MCF 10A (cell line): ENCODE measurements at regions not wholly inside any gene's neighbourhood (a gene's known extent, or its start where the extent isn't known, plus 50 kb on each side); places are given as distances from the start of the nearest gene placed in this dataset.

Source experiments
- BruUV-seq: library from RNA; stranded (reverse); fragments of 400-500 nt; replicated peaks from 2 replicates; lab custom pipeline; 2021; lab: Mats Ljungman, UMichigan
- CTCF ChIA-PET: fragments of 300-600 bp; sonication (Branson Sonifier 250); formaldehyde crosslinking; extraction: SDS; loops from one replicate; lab custom pipeline; 2021; ENCODE audit warnings: antibody characterized with exemption, inconsistent platforms; lab: Yijun Ruan, JAX
- POLR2A ChIA-PET: fragments of 300-600, 350-650 bp; sonication (Branson Sonifier 250); formaldehyde crosslinking; extraction: SDS; loops from one replicate; lab custom pipeline; 2020; ENCODE audit warnings: antibody characterized with exemption, inconsistent platforms; lab: Yijun Ruan, JAX
- DNase-seq: peaks from one replicate; pipeline ENCODE4 v3.0.0-alpha.2; 2018; ENCODE audit not compliant: unreplicated experiment
- H3K27ac Mint-ChIP-seq: one replicate; pipeline ENCODE4 v1.8.0; 2022; ENCODE audit warnings: mild to moderate bottlenecking, low read depth, mixed read lengths; ENCODE audit not compliant: unreplicated experiment
- H3K27me3 Mint-ChIP-seq: one replicate; pipeline ENCODE4 v1.8.0; 2022; ENCODE audit warnings: mixed read lengths; ENCODE audit not compliant: insufficient read depth, unreplicated experiment
- H3K36me3 Mint-ChIP-seq: one replicate; pipeline ENCODE4 v1.8.0; 2022; ENCODE audit warnings: mild to moderate bottlenecking, moderate library complexity, mixed read lengths; ENCODE audit not compliant: insufficient read depth, unreplicated experiment
- H3K4me1 Mint-ChIP-seq: one replicate; pipeline ENCODE4 v1.8.0; 2022; ENCODE audit warnings: mixed read lengths; ENCODE audit not compliant: insufficient read depth, unreplicated experiment
- H3K4me3 Mint-ChIP-seq: one replicate; pipeline ENCODE4 v1.8.0; 2022; ENCODE audit warnings: mild to moderate bottlenecking, moderate library complexity, mixed read lengths; ENCODE audit not compliant: unreplicated experiment
- H3K9me3 Mint-ChIP-seq: one replicate; pipeline ENCODE4 v1.8.0; 2022; ENCODE audit warnings: mixed read lengths; ENCODE audit not compliant: unreplicated experiment
- CTCF ChIP-seq: fragments of 200-600 bp; IDR thresholded peaks from one replicate; pipeline ENCODE4 v1.8.0; 2022; ENCODE audit warnings: antibody characterized with exemption, mild to moderate bottlenecking; ENCODE audit not compliant: unreplicated experiment
- intact Hi-C: fragments of 100-400 bp; cut with micrococcal nuclease; formaldehyde crosslinking; loops from 2 replicates; pipeline ENCODE4 v1.14.1; 2022

- H3K27ac Mint-ChIP-seq, result no peak overlapping the region
- DNase-seq, result no peak
- no peaks in the 10 kb centered on the region for H3K9me3 Mint-ChIP-seq
- H3K4me1 Mint-ChIP-seq, result peaks cover 34% of the 10 kb centered on the region
- no peaks in the 10 kb centered on the region for H3K27me3 Mint-ChIP-seq
- BruUV-seq, result no TSS peak
- TF ChIP-seq CTCF, result no peak
- CTCF ChIA-PET, result no interaction called here
- no peak overlapping the region for H3K4me3 Mint-ChIP-seq
- H3K36me3 Mint-ChIP-seq, result peaks cover 60% of the 10 kb centered on the region
- intact Hi-C loops, result no loop called here
- POLR2A ChIA-PET, result interaction anchor here (1.9 kb wide), 1 partner anchor 13 kb away, joined by 5 read pairs; no protein-coding TSS in a partner anchor
These were observed 101.0 kb downstream of the ZNF608 start for GRCh38 chr5:124645396-124645795.

- BruUV-seq, result no TSS peak
- ChIA-PET CTCF (no interaction called here), POLR2A (interaction anchor here (0.6 to 1.0 kb wide), 2 partner anchors 54 to 1404 kb away, joined by 3 read pairs; no protein-coding TSS in a partner anchor)
- no peaks in the 10 kb centered on the region for H3K27me3 Mint-ChIP-seq
- H3K4me1 Mint-ChIP-seq, result peaks cover 26% of the 10 kb centered on the region
- no peak for TF ChIP-seq CTCF
- H3K36me3 Mint-ChIP-seq, result peaks cover 60% of the 10 kb centered on the region
- no peak overlapping the region for H3K27ac Mint-ChIP-seq
- intact Hi-C loops, result no loop called here
- H3K9me3 Mint-ChIP-seq, result no peaks in the 10 kb centered on the region
- DNase-seq, result no peak
- no peak overlapping the region for H3K4me3 Mint-ChIP-seq
These were observed 101.9 kb downstream of the ZNF608 start for GRCh38 chr5:124644582-124644981.

- H3K27ac Mint-ChIP-seq, result no peak overlapping the region
- intact Hi-C loops, result no loop called here
- ChIA-PET POLR2A (interaction anchor here (0.6 to 1.0 kb wide), 2 partner anchors 55 to 1405 kb away, joined by 3 read pairs; no protein-coding TSS in a partner anchor), CTCF (interaction anchor here (0.5 kb wide), 1 partner anchor 952 kb away, joined by 4 read pairs; no protein-coding TSS in a partner anchor)
- peaks cover 60% of the 10 kb centered on the region for H3K36me3 Mint-ChIP-seq
- no peak overlapping the region for H3K4me3 Mint-ChIP-seq
- H3K27me3 Mint-ChIP-seq, result no peaks in the 10 kb centered on the region
- H3K9me3 Mint-ChIP-seq, result no peaks in the 10 kb centered on the region
- H3K4me1 Mint-ChIP-seq, result peaks cover 22% of the 10 kb centered on the region
- TF ChIP-seq CTCF, result no peak
- BruUV-seq, result no TSS peak
- no peak for DNase-seq
These were observed 102.3 kb downstream of the ZNF608 start for GRCh38 chr5:124644138-124644537.

GRCh38 chr5:124643336-124643735, 103.1 kb downstream of the ZNF608 start:
- Mint-ChIP-seq H3K4me1 (peaks cover 19% of the 10 kb centered on the region), H3K27me3 (no peaks in the 10 kb centered on the region), H3K4me3 (no peak overlapping the region), H3K36me3 (peaks cover 54% of the 10 kb centered on the region), H3K9me3 (no peaks in the 10 kb centered on the region), H3K27ac (no peak overlapping the region)
- ChIA-PET CTCF (interaction anchor here (0.7 kb wide), 1 partner anchor 493 kb away, joined by 3 read pairs; no protein-coding TSS in a partner anchor), POLR2A (interaction anchor here (1.6 kb wide), 1 partner anchor 8 kb away, joined by 4 read pairs; no protein-coding TSS in a partner anchor)
- intact Hi-C loops, result no loop called here
- no peak for TF ChIP-seq CTCF
- DNase-seq, result no peak
- no TSS peak for BruUV-seq
